ENCODE measurements at regions not wholly inside any gene's neighbourhood (a gene's known extent, or its start where the extent isn't known, plus 50 kb on each side); places are given as distances from the start of the nearest gene placed in this dataset.

GRCh38 chr10:45082176-45082575 is 81.5 kb downstream of the ZNF22 start:
- TF ChIP-seq CTCF (conservative IDR thresholded peaks at IDR 0.05; ENCODE audit: low read depth, low read length) (no peak), POLR2A (IDR thresholded peaks at IDR 0.05; ENCODE audit: low read depth, low read length) (no peak), SMC3 (IDR thresholded peaks at IDR 0.05; ENCODE audit: low read depth, low read length) (no peak), CEBPB (IDR thresholded peaks at IDR 0.05; ENCODE audit: low read depth, low read length) (no peak), FOS (IDR thresholded peaks at IDR 0.05; ENCODE audit: low read depth, low read length) (no peak), RCOR1 (IDR thresholded peaks at IDR 0.05; ENCODE audit: insufficient replicate concordance, low read length) (no peak), MXI1 (IDR thresholded peaks at IDR 0.05; ENCODE audit: borderline replicate concordance, low read depth, low read length) (no peak), CHD1 (IDR thresholded peaks at IDR 0.05; ENCODE audit: low read depth, low read length) (no peak), MAFK (IDR thresholded peaks at IDR 0.05; ENCODE audit: low read depth, low read length) (no peak), RFX5 (IDR thresholded peaks at IDR 0.05; ENCODE audit: low read depth, low read length) (no peak), NFE2L2 (IDR thresholded peaks at IDR 0.05; ENCODE audit: low read depth, low read length) (no peak)
- TF ChIP-seq, protein P1, sequence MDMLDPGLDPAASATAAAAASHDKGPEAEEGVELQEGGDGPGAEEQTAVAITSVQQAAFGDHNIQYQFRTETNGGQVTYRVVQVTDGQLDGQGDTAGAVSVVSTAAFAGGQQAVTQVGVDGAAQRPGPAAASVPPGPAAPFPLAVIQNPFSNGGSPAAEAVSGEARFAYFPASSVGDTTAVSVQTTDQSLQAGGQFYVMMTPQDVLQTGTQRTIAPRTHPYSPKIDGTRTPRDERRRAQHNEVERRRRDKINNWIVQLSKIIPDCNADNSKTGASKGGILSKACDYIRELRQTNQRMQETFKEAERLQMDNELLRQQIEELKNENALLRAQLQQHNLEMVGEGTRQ (IDR thresholded peaks at IDR 0.05; ENCODE audit: low read depth, low read length) = no peak
- TF ChIP-seq, protein P2, sequence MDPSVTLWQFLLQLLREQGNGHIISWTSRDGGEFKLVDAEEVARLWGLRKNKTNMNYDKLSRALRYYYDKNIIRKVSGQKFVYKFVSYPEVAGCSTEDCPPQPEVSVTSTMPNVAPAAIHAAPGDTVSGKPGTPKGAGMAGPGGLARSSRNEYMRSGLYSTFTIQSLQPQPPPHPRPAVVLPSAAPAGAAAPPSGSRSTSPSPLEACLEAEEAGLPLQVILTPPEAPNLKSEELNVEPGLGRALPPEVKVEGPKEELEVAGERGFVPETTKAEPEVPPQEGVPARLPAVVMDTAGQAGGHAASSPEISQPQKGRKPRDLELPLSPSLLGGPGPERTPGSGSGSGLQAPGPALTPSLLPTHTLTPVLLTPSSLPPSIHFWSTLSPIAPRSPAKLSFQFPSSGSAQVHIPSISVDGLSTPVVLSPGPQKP (IDR thresholded peaks at IDR 0.05; ENCODE audit: borderline replicate concordance, low read depth, low read length) = no peak
